Glutamatergic neuron (in vitro differentiated cells): ENCODE measurements at regions not wholly inside any gene's neighbourhood (a gene's known extent, or its start where the extent isn't known, plus 50 kb on each side); places are given as distances from the start of the nearest gene placed in this dataset.

ENCODE experiments used
- DNase-seq: peaks from one replicate; pipeline ENCODE4 v3.0.0; 2022
- H3K27ac Mint-ChIP-seq: one replicate; pipeline ENCODE4 v1.8.0; 2020; ENCODE audit warnings: mild to moderate bottlenecking, mixed read lengths, inconsistent platforms; ENCODE audit not compliant: unreplicated experiment
- H3K27me3 Mint-ChIP-seq: one replicate; pipeline ENCODE4 v1.8.0; 2020; ENCODE audit warnings: mild to moderate bottlenecking, moderate library complexity, mixed read lengths, inconsistent platforms; ENCODE audit not compliant: unreplicated experiment
- H3K36me3 Mint-ChIP-seq: one replicate; pipeline ENCODE4 v1.8.0; 2020; ENCODE audit warnings: mild to moderate bottlenecking, mixed read lengths, inconsistent platforms; ENCODE audit not compliant: unreplicated experiment
- H3K4me1 Mint-ChIP-seq: one replicate; pipeline ENCODE4 v1.8.0; 2020; ENCODE audit warnings: mild to moderate bottlenecking, low read depth, mixed read lengths, inconsistent platforms; ENCODE audit not compliant: unreplicated experiment
- H3K4me3 Mint-ChIP-seq: one replicate; pipeline ENCODE4 v1.8.0; 2020; ENCODE audit warnings: mild to moderate bottlenecking, mixed read lengths, inconsistent platforms; ENCODE audit not compliant: unreplicated experiment
- H3K9me3 Mint-ChIP-seq: one replicate; pipeline ENCODE4 v1.8.0; 2020; ENCODE audit warnings: mild to moderate bottlenecking, moderate library complexity, mixed read lengths, inconsistent platforms; ENCODE audit not compliant: unreplicated experiment
- CTCF ChIP-seq: fragments of 200-600 bp; sonication (generic); IDR thresholded peaks from one replicate; pipeline ENCODE4 v1.5.0; 2021; ENCODE audit not compliant: partially characterized antibody, unreplicated experiment

GRCh38 chr6:149131891-149132290 lies 185.6 kb upstream of the TAB2 start:
- Mint-ChIP-seq H3K27ac (no peak overlapping the region), H3K27me3 (no peaks in the 10 kb centered on the region), H3K9me3 (no peaks in the 10 kb centered on the region), H3K4me1 (no peaks in the 10 kb centered on the region), H3K4me3 (no peak overlapping the region), H3K36me3 (no peaks in the 10 kb centered on the region)
- no peak for DNase-seq
- no peak for TF ChIP-seq CTCF

GRCh38 chr6:149132336-149132735 lies 185.2 kb upstream of the TAB2 start:
- Mint-ChIP-seq H3K27ac (no peak overlapping the region), H3K4me3 (no peak overlapping the region), H3K36me3 (no peaks in the 10 kb centered on the region), H3K9me3 (no peaks in the 10 kb centered on the region), H3K27me3 (no peaks in the 10 kb centered on the region), H3K4me1 (no peaks in the 10 kb centered on the region)
- TF ChIP-seq CTCF = no peak
- no peak for DNase-seq

GRCh38 chr6:149134511-149134933 lies 183.0 kb upstream of the TAB2 start:
- Mint-ChIP-seq H3K9me3 (no peaks in the 10 kb centered on the region), H3K27me3 (no peaks in the 10 kb centered on the region), H3K36me3 (no peaks in the 10 kb centered on the region), H3K4me3 (no peak overlapping the region), H3K4me1 (no peaks in the 10 kb centered on the region), H3K27ac (no peak overlapping the region)
- no peak for TF ChIP-seq CTCF
- DNase-seq = no peak

- TF ChIP-seq CTCF = no peak
- no peaks in the 10 kb centered on the region for H3K9me3 Mint-ChIP-seq
- no peaks in the 10 kb centered on the region for H3K4me1 Mint-ChIP-seq
- no peaks in the 10 kb centered on the region for H3K27me3 Mint-ChIP-seq
- H3K4me3 Mint-ChIP-seq = no peak overlapping the region
- DNase-seq = no peak
- no peaks in the 10 kb centered on the region for H3K36me3 Mint-ChIP-seq
- H3K27ac Mint-ChIP-seq = no peak overlapping the region
These were observed 181.7 kb upstream of the TAB2 start for GRCh38 chr6:149135809-149136208.

GRCh38 chr6:149136273-149136912 lies 181.1 kb upstream of the TAB2 start:
- no peak for TF ChIP-seq CTCF
- Mint-ChIP-seq H3K9me3 (no peaks in the 10 kb centered on the region), H3K27ac (no peak overlapping the region), H3K36me3 (no peaks in the 10 kb centered on the region), H3K4me1 (no peaks in the 10 kb centered on the region), H3K27me3 (no peaks in the 10 kb centered on the region), H3K4me3 (no peak overlapping the region)
- no peak for DNase-seq
